Hepatocyte (in vitro differentiated cells): ENCODE measurements at regions not wholly inside any gene's neighbourhood (a gene's known extent, or its start where the extent isn't known, plus 50 kb on each side); places are given as distances from the start of the nearest gene placed in this dataset.

ENCODE experiments used
- EZH2 ChIP-seq: fragments of 200-600 bp; sonication (generic); IDR thresholded peaks from 2 replicates; pipeline ENCODE4 v1.6.1; 2016; ENCODE audit warnings: antibody characterized with exemption, mild to moderate bottlenecking, borderline replicate concordance
- EZH2phosphoT487 ChIP-seq: fragments of 200-600 bp; sonication (generic); IDR thresholded peaks from one replicate; pipeline ENCODE4 v1.6.1; 2018; ENCODE audit warnings: antibody characterized with exemption, mild to moderate bottlenecking, low read depth, moderate library complexity; ENCODE audit not compliant: unreplicated experiment, severe bottlenecking
- TF ChIP-seq, protein P1 (sequence below): fragments of 200-600 bp; sonication (generic); IDR thresholded peaks from 2 replicates; pipeline ENCODE4 v1.5.1; 2016; ENCODE audit warnings: antibody characterized with exemption, mild to moderate bottlenecking; ENCODE audit not compliant: poor library complexity

- TF ChIP-seq, protein P1, sequence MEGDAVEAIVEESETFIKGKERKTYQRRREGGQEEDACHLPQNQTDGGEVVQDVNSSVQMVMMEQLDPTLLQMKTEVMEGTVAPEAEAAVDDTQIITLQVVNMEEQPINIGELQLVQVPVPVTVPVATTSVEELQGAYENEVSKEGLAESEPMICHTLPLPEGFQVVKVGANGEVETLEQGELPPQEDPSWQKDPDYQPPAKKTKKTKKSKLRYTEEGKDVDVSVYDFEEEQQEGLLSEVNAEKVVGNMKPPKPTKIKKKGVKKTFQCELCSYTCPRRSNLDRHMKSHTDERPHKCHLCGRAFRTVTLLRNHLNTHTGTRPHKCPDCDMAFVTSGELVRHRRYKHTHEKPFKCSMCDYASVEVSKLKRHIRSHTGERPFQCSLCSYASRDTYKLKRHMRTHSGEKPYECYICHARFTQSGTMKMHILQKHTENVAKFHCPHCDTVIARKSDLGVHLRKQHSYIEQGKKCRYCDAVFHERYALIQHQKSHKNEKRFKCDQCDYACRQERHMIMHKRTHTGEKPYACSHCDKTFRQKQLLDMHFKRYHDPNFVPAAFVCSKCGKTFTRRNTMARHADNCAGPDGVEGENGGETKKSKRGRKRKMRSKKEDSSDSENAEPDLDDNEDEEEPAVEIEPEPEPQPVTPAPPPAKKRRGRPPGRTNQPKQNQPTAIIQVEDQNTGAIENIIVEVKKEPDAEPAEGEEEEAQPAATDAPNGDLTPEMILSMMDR: no peak
- TF ChIP-seq EZH2phosphoT487 (no peak), EZH2 (no peak)
These were observed 713.4 kb downstream of the TBC1D32 start for GRCh38 chr6:120620900-120621299.
